Adipocyte (in vitro differentiated cells): ENCODE measurements at regions not wholly inside any gene's neighbourhood (a gene's known extent, or its start where the extent isn't known, plus 50 kb on each side); places are given as distances from the start of the nearest gene placed in this dataset.
"Not testable (repeated sequence)": the region's sequence is repeated elsewhere in the genome, so short reads cannot be mapped to it uniquely, and the experiment has no call there.

Experiments
- DNase-seq: peaks from one replicate; pipeline ENCODE4 v3.0.0-alpha.2; 2015; ENCODE audit warnings: low read depth
- H3K27me3 ChIP-seq: replicated peaks from 2 replicates; pipeline ENCODE4 v1.7.0; 2013; ENCODE audit warnings: mild to moderate bottlenecking, low read length, moderate library complexity; ENCODE audit not compliant: control insufficient read depth, insufficient read depth
- H3K36me3 ChIP-seq: 2 replicates; pipeline ENCODE4 v1.7.0; 2013; ENCODE audit warnings: low read length, mild to moderate bottlenecking, moderate library complexity; ENCODE audit not compliant: control insufficient read depth, insufficient read depth, severe bottlenecking
- H3K4me1 ChIP-seq: 2 replicates; pipeline ENCODE4 v1.7.0; 2013; ENCODE audit warnings: mild to moderate bottlenecking, low read length, moderate library complexity; ENCODE audit not compliant: control insufficient read depth, insufficient read depth
- H3K4me3 ChIP-seq: 2 replicates; pipeline ENCODE4 v1.7.0; 2013; ENCODE audit warnings: mild to moderate bottlenecking, low read length, moderate library complexity
- H3K9ac ChIP-seq: 2 replicates; pipeline ENCODE4 v1.7.0; 2013; ENCODE audit warnings: mild to moderate bottlenecking, low read length, moderate library complexity
- H3K9me3 ChIP-seq: 2 replicates; pipeline ENCODE4 v1.7.0; 2013; ENCODE audit warnings: mild to moderate bottlenecking, low read length, moderate library complexity; ENCODE audit not compliant: control insufficient read depth

DNA sequence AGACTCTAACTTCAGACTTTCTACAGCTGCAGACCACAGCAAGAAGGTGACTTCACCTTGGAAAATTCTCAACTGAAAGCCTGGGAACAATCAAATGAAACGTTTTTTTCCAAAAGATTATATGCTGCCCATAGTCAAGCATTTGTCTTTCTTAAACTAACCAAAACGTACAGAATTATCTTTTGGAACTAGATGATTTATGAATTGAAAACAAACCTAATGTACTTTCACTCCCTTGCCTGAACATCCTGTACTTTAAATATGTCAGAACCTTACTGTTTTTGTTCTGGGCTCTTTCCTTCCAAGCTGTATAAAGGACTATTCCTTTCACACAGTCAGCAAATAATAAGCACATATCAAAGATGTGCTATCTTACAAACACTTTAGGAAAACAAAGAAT is 62.4 kb upstream of the TNFAIP3 start:
- Histone ChIP-seq H3K9me3 (no peaks in the 10 kb centered on the region), H3K4me1 (peaks cover 18% of the 10 kb centered on the region), H3K9ac (no peak overlapping the region), H3K27me3 (no peaks in the 10 kb centered on the region), H3K4me3 (peak overlapping the region; percentile 12), H3K36me3 (no peaks in the 10 kb centered on the region)
- DNase-seq = peak; percentile 45

DNA sequence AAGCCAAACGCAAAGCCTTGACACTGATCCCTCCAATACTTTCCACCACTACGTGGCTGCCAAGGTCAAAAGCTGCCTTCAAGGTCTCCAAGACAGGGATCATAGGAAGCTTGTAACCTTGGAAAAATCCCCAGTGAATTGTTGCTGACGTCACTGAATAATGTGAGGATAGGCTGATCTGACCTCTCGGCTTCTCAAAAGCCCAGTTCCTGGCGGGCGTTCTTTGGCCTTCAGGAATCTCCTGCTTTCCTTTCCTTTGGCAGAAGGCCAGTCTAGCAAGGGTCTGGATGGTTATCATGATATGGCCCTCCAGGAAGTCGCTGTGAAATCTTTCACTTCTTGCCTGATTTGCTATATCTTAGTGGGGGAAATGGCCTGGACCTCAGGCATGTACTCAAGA is 61.4 kb upstream of the TNFAIP3 start:
- Histone ChIP-seq H3K4me3 (no peak overlapping the region), H3K4me1 (peaks cover 18% of the 10 kb centered on the region), H3K27me3 (no peaks in the 10 kb centered on the region), H3K9me3 (no peaks in the 10 kb centered on the region), H3K9ac (no peak overlapping the region), H3K36me3 (no peaks in the 10 kb centered on the region)
- no peak for DNase-seq

- Histone ChIP-seq H3K4me1 (peaks cover 24% of the 10 kb centered on the region), H3K9me3 (no peaks in the 10 kb centered on the region), H3K36me3 (no peaks in the 10 kb centered on the region), H3K9ac (no peak overlapping the region), H3K27me3 (no peaks in the 10 kb centered on the region), H3K4me3 (no peak overlapping the region)
- no peak for DNase-seq
Measured at GRCh38 chr6:137806914-137807682, 60.0 kb upstream of the TNFAIP3 start.

DNA sequence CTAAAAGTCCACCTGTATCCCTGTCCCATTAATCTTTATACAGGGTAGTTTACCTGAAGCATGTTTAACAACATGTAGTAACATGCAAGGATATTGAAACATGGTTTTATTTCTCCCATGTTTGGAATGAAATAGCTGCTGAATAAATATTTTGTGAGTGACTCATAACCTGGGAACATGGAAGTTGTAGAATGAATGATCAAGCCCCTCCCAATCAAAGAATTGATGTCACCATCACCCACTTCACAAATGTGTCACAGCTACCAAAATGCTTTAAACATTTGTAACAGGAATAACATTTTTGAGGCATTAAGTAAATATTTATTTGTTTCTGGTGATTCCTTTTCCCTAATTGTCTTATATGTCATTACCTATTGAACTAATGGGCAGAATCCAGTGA is 58.9 kb upstream of the TNFAIP3 start:
- H3K4me1 ChIP-seq = peaks cover 24% of the 10 kb centered on the region
- H3K4me3 ChIP-seq = no peak overlapping the region
- no peak overlapping the region for H3K9ac ChIP-seq
- H3K9me3 ChIP-seq = no peaks in the 10 kb centered on the region
- H3K27me3 ChIP-seq = no peaks in the 10 kb centered on the region
- H3K36me3 ChIP-seq = no peaks in the 10 kb centered on the region
- peak; percentile 44 for DNase-seq

DNA sequence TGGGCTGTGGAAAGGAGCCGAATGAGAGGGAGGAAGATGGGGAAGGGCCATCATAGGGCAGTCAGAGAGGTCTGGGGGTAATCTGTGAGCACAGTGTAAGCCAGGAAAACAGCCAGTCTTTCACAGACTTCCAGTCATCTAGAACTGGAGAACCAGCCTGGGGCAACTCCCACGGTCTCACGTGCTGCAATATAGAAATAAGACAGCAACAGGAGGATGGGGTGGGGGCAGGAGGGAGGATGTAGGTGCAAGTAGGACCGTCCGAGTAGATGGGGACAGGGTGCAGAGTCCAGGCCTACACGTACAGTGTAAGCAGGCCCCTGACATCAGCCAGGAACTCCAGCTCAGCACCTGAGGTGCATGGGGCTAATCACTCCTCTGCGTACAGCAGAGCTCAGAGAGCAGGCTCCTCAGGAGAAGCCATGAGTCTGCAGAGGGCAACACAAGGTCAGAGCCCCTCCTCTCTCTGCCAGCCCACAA is 58.2 kb upstream of the TNFAIP3 start:
- DNase-seq = no peak
- peaks cover 24% of the 10 kb centered on the region for H3K4me1 ChIP-seq

DNA sequence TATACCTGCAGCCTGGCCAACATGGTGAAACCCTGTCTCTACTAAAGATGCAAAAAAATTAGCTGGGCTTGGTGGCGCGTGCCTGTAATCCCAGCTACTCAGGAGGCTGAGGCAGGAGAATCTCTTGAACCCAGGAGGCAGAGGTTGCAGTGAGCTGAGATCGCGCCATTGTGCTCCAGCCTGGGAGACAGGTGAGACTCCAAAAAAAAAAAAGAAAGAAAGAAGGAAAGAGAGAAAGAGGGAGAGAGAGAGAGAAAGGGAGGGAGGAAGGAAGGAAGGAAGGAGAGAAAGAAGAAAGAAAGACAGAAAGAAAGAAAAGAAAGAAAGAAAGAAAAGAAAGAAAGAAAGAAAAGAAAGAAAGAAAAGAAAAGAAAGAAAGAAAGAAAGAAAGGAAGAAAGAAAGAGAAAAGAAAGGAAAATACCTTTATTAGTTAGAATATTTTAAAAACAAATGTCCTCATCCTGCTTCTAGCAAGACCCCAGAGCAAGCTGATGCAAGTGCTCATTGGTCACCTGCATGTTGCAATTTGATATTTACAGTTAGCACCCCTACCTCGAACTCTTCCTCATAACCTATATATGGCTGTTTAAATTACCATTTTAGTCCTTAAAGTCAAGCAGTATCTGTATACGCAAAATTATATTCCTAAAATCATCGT is 57.0 kb upstream of the TNFAIP3 start:
- not testable (repeated sequence) for H3K9me3 ChIP-seq, H3K27me3 ChIP-seq, H3K9ac ChIP-seq, DNase-seq, H3K4me3 ChIP-seq, H3K36me3 ChIP-seq
- H3K4me1 ChIP-seq = peaks cover 15% of the 10 kb centered on the region

More for the DNA sequence above, 58.2 kb upstream of the TNFAIP3 start:
- no peaks in the 10 kb centered on the region for H3K36me3 ChIP-seq
- H3K4me3 ChIP-seq = no peak overlapping the region
- H3K9ac ChIP-seq = no peak overlapping the region
- no peaks in the 10 kb centered on the region for H3K9me3 ChIP-seq
- H3K27me3 ChIP-seq = no peaks in the 10 kb centered on the region

GRCh38 chr6:137810554-137811120 is 56.4 kb upstream of the TNFAIP3 start:
- no peaks in the 10 kb centered on the region for H3K9me3 ChIP-seq
- no peak overlapping the region for H3K4me3 ChIP-seq
- H3K4me1 ChIP-seq = peaks cover 11% of the 10 kb centered on the region
- no peaks in the 10 kb centered on the region for H3K27me3 ChIP-seq
- no peak overlapping the region for H3K9ac ChIP-seq
- no peak for DNase-seq
- no peaks in the 10 kb centered on the region for H3K36me3 ChIP-seq

DNA sequence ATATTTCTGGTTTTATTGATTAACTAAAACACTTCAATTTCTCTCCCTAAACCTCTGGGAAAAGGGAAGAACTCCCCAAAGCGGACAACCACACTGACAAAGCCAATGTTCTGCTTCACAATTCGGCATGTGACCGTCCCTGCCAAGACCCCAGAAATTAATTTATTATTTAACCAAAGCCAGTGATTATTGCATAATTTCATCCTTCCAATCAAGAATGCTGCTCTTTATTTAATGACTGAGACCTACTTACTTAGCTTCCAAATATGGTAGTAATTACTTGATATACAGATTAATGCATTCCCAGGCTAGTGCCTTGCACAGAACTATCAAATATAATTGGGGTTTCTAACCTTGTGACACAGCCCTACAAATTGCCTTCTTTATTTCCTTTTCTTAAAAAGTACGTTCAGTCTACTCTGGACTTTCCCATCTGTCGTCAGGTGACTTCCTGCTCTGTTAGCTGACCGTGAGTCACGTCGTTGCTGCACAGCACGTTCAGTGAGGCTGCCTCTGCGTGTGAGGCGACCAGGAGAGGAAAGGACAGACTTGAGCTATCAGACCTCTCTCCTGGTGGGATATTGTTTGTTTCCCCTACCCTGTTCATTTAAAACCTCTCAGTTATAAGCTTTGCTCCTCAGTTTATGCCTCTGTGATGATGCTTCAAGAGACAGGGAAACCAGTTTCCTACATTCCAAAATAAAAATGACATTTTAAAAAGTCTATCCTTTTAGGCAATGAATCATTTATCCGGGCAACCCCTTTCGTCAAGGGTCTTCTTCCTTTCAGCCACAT is 55.7 kb upstream of the TNFAIP3 start:
- H3K9me3 ChIP-seq = no peaks in the 10 kb centered on the region
- DNase-seq = peak; percentile 74
- peaks cover 11% of the 10 kb centered on the region for H3K4me1 ChIP-seq
- H3K9ac ChIP-seq = peak overlapping the region; percentile 23
- peak overlapping the region; percentile 52 for H3K4me3 ChIP-seq
- no peaks in the 10 kb centered on the region for H3K27me3 ChIP-seq
- no peaks in the 10 kb centered on the region for H3K36me3 ChIP-seq

GRCh38 chr6:137811916-137812553 is 55.0 kb upstream of the TNFAIP3 start:
- Histone ChIP-seq H3K9me3 (no peaks in the 10 kb centered on the region), H3K4me1 (peaks cover 11% of the 10 kb centered on the region), H3K36me3 (no peaks in the 10 kb centered on the region), H3K9ac (peak overlapping the region; percentile 23), H3K4me3 (no peak overlapping the region), H3K27me3 (no peaks in the 10 kb centered on the region)
- DNase-seq = no peak

GRCh38 chr6:137813308-137813970 is 53.6 kb upstream of the TNFAIP3 start:
- H3K27me3 ChIP-seq = no peaks in the 10 kb centered on the region
- H3K4me3 ChIP-seq = no peak overlapping the region
- no peaks in the 10 kb centered on the region for H3K36me3 ChIP-seq
- peaks cover 17% of the 10 kb centered on the region for H3K4me1 ChIP-seq
- no peak for DNase-seq
- H3K9ac ChIP-seq = no peak overlapping the region
- no peaks in the 10 kb centered on the region for H3K9me3 ChIP-seq
